DOHH2 (cell line): ENCODE measurements at regions not wholly inside any gene's neighbourhood (a gene's known extent, or its start where the extent isn't known, plus 50 kb on each side); places are given as distances from the start of the nearest gene placed in this dataset.

Source experiments
- CTCF ChIP-seq: fragments of 200-600 bp; sonication (generic); IDR thresholded peaks from one replicate; pipeline ENCODE4 v1.5.1; 2014; ENCODE audit warnings: antibody characterized with exemption, mild to moderate bottlenecking, low read depth, low read length; ENCODE audit not compliant: poor library complexity, severe bottlenecking
- EZH2phosphoT487 ChIP-seq: fragments of 200-600 bp; sonication (generic); IDR thresholded peaks from 2 replicates; pipeline ENCODE4 v1.6.1; 2017; ENCODE audit warnings: borderline replicate concordance, mild to moderate bottlenecking, antibody characterized with exemption, low read length, moderate library complexity, mixed read lengths

DNA sequence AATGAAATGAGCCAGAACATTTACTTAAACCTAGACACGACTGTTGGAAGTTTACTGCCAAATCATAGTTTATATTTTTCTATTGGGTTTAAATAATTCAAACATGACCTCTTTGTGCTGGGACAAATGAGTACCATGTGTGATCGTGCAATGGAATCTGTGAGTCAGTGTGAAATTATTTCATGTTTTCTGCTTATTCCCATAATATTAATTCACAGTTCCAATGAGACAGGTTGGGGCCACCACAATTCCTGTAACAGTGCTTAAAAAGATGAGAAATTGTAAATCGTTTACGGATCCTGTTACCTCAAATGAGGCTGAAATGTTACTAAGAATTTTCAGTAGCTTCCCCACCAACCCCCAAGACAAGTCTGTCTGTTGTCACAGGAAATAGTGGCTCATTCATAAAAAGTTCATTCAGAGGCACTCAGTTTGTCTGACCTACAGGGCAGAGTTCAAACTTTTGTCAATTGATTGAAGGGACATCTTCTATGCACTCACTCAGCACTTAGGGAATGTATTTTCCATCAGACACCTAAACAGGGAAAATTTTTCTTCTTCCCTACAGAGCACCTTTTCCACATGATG, 563.9 kb upstream of the ADAMTS16 start:
- TF ChIP-seq CTCF (no peak), EZH2phosphoT487 (no peak)
